ENCODE measurements at regions not wholly inside any gene's neighbourhood (a gene's known extent, or its start where the extent isn't known, plus 50 kb on each side); places are given as distances from the start of the nearest gene placed in this dataset.
A peak's percentile ranks its signal among the peaks of the same experiment; 100 is the strongest.

GRCh38 chr10:29931833-29932232 is 127.6 kb downstream of the JCAD start:
- DNase-seq, result no peak
- no peak for TF ChIP-seq CTCF (IDR thresholded peaks at IDR 0.05; ENCODE audit: low read depth, low read length)
- Histone ChIP-seq H3K4me3 (ENCODE audit: low read depth, low read length) (no peak overlapping the region), H3K4me1 (no peaks in the 10 kb centered on the region), H3K9me3 (no peaks in the 10 kb centered on the region), H3K36me3 (no peaks in the 10 kb centered on the region), H3K27me3 (no peaks in the 10 kb centered on the region)

GRCh38 chr10:29929006-29929405 is 130.4 kb downstream of the JCAD start:
- Histone ChIP-seq H3K4me1 (no peaks in the 10 kb centered on the region), H3K36me3 (no peaks in the 10 kb centered on the region), H3K27me3 (no peaks in the 10 kb centered on the region), H3K4me3 (ENCODE audit: low read depth, low read length) (no peak overlapping the region), H3K9me3 (no peaks in the 10 kb centered on the region)
- no peak for DNase-seq
- no peak for TF ChIP-seq CTCF (IDR thresholded peaks at IDR 0.05; ENCODE audit: low read depth, low read length)

DNA sequence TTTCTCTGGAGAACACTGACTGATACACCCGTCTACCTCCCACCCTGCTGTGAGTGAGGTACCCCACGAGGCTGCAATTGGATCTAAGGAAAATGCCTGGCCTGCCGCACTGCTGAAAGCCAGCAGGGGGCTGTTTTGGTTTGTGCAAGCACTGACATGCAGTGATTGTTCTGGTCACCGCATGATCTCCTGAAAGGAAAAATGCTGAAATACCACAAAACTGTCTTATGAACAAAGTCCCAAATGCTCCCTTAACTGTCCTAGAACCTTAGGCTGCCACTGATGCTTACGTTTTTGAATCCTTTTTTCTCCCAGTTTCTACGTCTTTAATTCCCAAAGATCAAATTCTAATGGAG is 132.7 kb downstream of the JCAD start:
- no peaks in the 10 kb centered on the region for H3K9me3 ChIP-seq
- peak; percentile 41 for DNase-seq
- H3K27me3 ChIP-seq, result no peaks in the 10 kb centered on the region
- H3K36me3 ChIP-seq, result no peaks in the 10 kb centered on the region
- H3K4me3 ChIP-seq (ENCODE audit: low read depth, low read length), result no peak overlapping the region
- no peaks in the 10 kb centered on the region for H3K4me1 ChIP-seq
- TF ChIP-seq CTCF (IDR thresholded peaks at IDR 0.05; ENCODE audit: low read depth, low read length), result peak; percentile 75

- Histone ChIP-seq H3K9me3 (no peaks in the 10 kb centered on the region), H3K4me1 (no peaks in the 10 kb centered on the region), H3K4me3 (ENCODE audit: low read depth, low read length) (no peak overlapping the region), H3K27me3 (no peaks in the 10 kb centered on the region), H3K36me3 (no peaks in the 10 kb centered on the region)
- DNase-seq, result no peak
- no peak for TF ChIP-seq CTCF (IDR thresholded peaks at IDR 0.05; ENCODE audit: low read depth, low read length)
Measured at GRCh38 chr10:29925771-29926692, 133.4 kb downstream of the JCAD start.

GRCh38 chr10:29924436-29924835 is 134.9 kb downstream of the JCAD start:
- Histone ChIP-seq H3K27me3 (no peaks in the 10 kb centered on the region), H3K36me3 (no peaks in the 10 kb centered on the region), H3K4me1 (no peaks in the 10 kb centered on the region), H3K4me3 (ENCODE audit: low read depth, low read length) (no peak overlapping the region), H3K9me3 (no peaks in the 10 kb centered on the region)
- DNase-seq, result no peak
- no peak for TF ChIP-seq CTCF (IDR thresholded peaks at IDR 0.05; ENCODE audit: low read depth, low read length)

DNA sequence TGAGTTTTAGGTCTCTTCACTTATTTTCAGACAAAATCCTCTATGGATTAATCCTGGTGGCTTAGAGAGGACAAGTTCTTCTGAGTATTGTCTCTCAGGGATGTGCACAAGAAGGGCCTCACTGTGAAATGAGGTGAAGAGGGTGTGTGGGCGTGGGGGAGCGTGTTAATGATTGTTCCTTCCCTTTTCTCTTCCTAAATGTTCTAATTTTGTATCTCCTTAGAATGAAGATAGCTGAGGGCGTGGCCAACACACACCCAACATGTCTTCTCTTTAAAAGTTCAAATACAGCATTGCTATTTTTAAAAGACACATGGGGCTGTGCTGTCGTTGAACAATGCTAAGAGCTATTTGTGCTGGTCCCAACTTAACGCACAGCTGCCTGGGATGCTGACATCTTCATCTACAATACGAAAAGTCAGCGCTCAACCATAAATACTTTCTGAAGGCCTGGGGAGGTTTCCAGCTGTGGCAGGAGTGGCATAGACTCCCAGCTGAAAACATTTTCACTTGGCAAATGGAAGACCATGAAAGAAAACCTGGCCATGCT is 135.9 kb downstream of the JCAD start:
- no peaks in the 10 kb centered on the region for H3K4me1 ChIP-seq
- no peaks in the 10 kb centered on the region for H3K27me3 ChIP-seq
- H3K4me3 ChIP-seq (ENCODE audit: low read depth, low read length), result no peak overlapping the region
- no peaks in the 10 kb centered on the region for H3K36me3 ChIP-seq
- no peak for TF ChIP-seq CTCF (IDR thresholded peaks at IDR 0.05; ENCODE audit: low read depth, low read length)
- H3K9me3 ChIP-seq, result no peaks in the 10 kb centered on the region
- no peak for DNase-seq
